GM19043 (cell line): ENCODE measurements at regions not wholly inside any gene's neighbourhood (a gene's known extent, or its start where the extent isn't known, plus 50 kb on each side); places are given as distances from the start of the nearest gene placed in this dataset.

ENCODE experiments used
- ATAC-seq: cut with Tn5 transposase; IDR thresholded peaks from one replicate; pipeline ENCODE4 v1.9.1; 2021; ENCODE audit warnings: low read depth; ENCODE audit not compliant: unreplicated experiment

DNA sequence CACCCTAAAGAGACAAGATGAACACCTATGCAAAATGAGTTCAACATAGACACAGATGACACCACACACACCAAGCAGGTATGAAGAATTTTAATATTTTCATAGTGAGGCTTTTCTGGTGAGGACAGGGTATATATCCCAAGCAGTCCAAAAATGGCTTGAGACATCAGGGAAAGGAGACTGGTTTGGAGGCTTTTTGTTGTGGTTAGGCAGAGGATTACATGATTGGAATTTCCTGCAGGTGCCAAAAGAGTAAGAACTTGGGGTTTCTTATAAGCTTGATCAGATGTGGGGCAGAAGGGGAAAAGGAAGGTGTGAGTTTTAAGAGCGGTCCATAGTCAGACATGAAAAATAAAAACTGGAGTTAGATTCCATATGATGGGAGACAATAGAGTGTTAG lies 420.8 kb upstream of the SLITRK1 start:
- no peak for ATAC-seq

DNA sequence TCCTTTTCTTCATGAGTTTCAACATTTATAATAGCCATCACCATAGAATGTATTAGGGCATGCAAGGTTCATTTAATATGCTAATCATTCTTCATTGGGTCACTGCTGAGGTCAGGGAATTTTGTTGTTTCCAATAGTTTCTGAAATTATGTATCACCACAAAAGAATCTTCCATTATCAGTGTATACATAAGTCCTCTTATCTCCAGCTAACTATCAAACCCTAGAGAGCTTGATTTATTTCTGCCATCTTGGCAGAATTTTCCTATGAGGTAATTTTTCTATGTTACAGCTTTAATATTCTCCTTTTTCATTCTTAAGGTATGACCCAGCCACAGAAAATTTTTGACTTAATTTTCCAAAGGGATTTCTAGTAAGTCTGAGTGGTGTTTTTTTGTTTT lies 415.0 kb upstream of the SLITRK1 start:
- ATAC-seq = no peak

DNA sequence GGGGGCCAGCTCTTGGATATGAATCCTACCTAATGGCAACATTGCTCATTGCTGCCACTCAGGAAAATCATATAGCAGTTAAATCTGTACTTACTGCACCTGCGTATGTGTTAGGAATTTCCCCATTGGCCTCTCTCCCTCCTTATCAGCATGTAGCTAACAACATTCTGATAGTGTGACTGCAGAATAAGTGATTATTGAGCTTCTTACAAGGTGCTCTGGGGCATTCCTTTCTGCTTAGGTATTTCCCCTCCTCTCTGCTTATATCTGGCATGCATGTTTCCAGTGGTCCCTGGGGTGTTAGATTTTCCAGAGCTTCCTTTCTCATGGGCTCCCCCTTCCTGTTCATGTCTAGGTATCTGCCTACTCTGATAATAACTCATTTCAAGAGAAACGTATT lies 414.1 kb upstream of the SLITRK1 start:
- ATAC-seq = no peak

DNA sequence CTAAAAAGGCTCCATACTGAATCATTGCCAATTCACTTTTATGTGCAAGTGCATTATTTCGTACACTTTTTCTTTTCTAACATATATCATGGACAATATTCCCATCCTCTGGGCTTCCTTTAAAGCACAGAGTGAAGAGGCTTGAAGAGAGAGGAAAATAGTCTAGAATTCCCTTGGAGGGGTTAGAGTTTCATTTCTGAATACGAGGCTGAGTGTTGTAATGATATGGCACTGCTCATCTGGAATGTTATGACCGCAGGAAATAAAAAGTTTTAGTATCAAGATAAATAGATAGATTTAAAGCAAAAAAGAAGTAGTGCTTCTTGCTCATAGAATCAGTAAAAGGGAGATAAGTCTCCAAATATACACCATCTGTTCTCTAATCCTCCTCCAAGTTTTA lies 412.3 kb upstream of the SLITRK1 start:
- no peak for ATAC-seq

DNA sequence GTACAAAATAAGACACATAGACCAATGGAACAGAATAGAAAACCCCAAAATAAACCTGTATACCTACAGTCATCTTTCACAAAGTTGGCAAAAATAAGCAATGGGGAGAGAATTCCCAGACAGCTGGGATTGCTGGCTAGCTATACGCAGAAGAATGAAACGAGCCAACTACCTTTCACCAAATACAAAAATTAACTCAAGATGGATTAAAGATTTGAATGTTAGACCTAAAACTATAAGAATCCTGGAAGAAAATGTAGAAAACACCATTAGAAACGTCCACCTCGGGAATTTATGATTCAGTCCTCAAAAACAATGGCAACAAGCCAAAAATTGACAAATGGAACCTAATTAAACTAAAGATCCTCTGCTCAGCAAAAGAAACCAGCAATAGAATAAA lies 408.1 kb upstream of the SLITRK1 start:
- ATAC-seq = no peak

- ATAC-seq = no peak
Observed at GRCh38 chr13:84279166-84279565, 396.9 kb upstream of the SLITRK1 start.

GRCh38 chr13:84272877-84273562 lies 390.7 kb upstream of the SLITRK1 start:
- no peak for ATAC-seq

DNA sequence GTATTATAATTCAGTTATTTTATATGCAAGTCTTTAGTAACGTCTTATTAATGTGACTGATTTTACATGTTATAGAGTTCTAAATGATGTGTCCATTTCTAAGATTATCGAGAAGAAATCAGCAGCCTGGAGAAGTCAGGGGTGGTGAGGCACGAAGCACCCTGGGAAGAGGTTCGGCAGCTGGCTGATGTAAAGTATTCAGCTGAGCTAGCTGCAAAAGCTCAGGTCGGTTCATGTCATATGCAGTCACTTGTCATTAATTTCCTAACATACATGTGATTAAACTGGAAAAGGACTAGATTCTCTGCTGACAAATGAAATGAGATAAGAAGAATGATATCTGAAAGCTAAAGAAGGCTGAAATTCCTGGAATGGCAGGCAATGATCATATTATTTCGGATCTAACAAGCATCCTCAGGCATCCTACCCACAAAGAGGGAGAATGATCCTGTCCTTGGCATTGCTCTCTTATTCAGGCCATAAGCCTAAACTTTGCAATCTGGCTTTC lies 383.0 kb upstream of the SLITRK1 start:
- no peak for ATAC-seq

DNA sequence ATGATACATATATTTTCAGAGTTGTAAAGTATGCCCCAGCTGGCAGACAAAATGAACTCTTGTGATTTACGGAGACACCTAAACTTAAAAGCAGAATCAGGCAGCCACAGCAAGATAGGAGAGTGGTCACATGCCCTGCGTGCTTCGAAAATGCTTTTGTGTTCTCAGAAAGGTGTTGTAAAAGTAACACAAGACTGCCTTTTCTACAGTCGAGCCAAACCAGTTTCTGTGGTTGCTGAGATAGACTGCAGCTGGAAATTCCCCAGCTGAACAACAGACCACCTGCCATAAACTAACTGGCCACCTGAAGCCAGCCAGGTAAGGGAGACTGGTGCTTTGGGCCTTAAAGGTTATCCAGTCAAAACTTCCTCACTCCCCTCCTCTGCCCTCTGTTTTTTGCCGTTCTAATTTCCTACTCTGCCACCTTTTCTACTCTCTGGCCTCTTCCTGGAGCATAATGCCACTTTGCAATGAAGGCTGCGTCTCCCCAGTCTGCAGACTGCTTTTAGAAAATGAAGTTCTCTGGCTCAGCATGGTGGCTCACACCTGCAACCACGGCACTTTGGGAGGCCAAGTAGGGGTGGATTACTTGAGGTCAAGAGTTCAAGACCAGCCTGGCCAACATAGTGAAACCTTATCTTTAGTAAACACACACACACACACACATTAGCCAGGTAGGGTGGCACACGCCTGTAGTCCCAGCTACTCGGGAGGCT lies 381.2 kb upstream of the SLITRK1 start:
- ATAC-seq = no peak

DNA sequence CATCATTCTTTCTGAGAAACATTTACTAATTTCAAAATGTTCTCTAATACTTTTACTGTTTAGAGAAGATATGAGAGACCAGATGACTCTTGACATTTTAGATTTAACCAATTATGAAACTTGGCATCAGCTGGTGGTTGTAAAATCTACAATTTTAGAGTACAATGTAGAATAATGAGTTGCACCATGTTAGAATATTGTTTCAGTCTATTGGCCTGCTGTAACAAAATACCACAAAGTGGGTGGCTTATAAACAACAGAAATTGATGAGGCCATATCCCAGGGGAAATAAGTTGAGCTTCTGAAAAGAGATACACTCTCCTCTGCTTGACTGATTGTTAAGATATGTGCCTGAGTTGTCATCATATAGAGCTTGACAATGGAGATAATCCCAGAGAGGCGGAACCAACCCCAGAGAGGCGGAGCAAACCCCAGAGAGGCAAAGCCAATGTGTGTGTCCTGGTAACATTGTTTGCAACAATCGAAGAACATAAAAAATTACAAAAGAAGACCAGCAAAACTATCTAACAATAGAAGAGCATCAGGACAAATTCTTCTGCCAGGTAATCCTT lies 373.0 kb upstream of the SLITRK1 start:
- no peak for ATAC-seq

- ATAC-seq = no peak
Observed at GRCh38 chr13:84249463-84249862, 367.2 kb upstream of the SLITRK1 start.

GRCh38 chr13:84243340-84243739 lies 361.1 kb upstream of the SLITRK1 start:
- no peak for ATAC-seq

GRCh38 chr13:84239032-84239431 lies 356.8 kb upstream of the SLITRK1 start:
- ATAC-seq = no peak

GRCh38 chr13:84238381-84238780 lies 356.1 kb upstream of the SLITRK1 start:
- no peak for ATAC-seq

DNA sequence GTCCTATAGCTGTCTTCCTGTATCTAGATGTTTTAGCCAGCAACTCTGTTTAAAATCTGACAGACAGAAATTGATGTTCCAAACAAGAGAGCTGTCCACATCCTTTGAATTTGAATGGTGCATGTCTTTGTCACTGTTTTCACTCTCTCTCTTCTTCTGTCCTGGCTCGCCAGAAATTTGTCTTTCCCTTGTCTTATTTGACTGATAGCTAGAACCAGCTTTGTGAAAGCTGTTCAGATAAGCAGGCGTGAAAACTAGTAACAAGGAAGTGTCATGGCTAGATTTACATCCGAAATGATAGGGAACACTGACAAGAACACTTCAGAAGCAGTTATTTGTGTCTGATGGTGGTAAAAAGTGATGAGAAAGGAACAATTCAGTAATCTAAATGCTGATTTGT lies 354.9 kb upstream of the SLITRK1 start:
- ATAC-seq = no peak

- ATAC-seq = no peak
Observed at GRCh38 chr13:84234416-84234815, 352.1 kb upstream of the SLITRK1 start.

DNA sequence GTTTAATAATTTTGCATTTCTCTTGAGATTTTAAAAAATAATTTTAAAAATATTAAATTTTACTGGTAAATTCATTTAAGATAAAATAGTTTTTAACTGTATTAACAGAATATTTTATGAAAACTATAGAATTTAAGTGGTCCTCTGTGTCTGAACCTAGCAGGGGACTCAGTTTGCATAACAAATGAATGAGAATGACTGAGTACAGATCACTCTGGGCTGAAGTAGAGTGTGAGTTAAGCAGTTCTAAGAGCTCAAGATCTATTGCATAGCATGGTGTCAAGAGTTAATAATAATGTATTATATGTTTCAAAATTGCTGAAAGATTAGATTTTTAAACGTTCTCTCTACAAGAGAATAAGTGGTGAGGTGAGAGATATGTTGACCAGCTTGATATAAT lies 348.3 kb upstream of the SLITRK1 start:
- ATAC-seq = no peak

- ATAC-seq = no peak
Observed at GRCh38 chr13:84211048-84211447, 328.8 kb upstream of the SLITRK1 start.

GRCh38 chr13:84208246-84208910 lies 326.1 kb upstream of the SLITRK1 start:
- ATAC-seq = no peak

DNA sequence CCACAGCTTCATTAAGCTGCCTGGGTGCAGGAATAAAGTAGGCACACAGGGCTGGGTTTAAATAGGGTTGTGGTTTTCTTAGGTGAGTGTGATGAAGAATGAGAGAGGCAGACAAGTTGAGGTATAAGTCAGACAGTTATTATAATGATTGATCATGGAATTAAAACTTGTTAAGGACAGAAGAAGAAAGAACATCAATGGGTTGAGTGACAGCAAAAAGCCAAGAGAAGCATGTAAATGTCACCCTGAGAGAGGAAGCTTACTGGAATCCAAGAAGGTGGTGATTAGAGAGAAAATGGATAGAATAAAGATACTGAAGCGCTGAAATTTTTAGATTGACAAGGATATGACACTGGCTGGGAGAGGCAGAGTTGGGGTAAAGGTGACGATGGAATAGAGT lies 325.2 kb upstream of the SLITRK1 start:
- no peak for ATAC-seq

DNA sequence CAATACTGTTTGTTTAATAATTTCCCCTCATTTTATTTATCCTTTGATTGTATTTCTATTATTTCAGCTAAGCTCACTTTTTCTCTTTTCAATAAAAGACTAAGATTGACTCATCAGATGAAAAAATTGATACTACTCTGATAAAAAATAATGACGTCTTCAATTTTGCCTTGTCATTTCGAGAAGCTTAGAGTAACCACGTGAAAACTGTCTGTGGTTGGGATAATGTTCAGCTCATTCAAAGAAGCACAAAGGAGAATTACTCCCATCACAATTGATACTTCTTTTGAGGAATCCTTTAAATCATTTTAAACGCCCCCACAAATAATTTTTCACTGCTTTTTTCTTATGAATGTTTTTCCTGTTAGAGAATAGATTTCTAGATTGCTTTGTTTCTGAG lies 318.7 kb upstream of the SLITRK1 start:
- no peak for ATAC-seq
